ENCODE measurements at regions not wholly inside any gene's neighbourhood (a gene's known extent, or its start where the extent isn't known, plus 50 kb on each side); places are given as distances from the start of the nearest gene placed in this dataset.

DNA sequence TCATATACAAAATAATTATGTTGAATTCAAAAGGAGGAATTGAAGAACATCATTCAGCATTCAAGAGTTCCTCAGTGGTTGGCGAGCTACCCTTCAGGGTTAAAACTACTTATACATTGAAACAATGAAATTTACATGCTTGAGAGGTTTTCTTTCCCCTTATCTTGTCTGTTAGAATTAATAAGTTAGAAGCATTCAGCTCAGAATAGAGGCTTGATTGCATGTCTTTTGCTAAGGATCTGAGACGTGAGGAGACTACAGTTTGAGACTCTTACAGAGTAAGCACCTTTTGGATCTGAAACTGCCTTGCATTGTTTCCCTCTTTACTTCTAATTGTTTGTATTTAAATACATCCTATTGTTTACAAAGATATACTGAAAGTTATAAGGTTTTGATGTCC lies 157.6 kb downstream of the NSUN3 start:
- TF ChIP-seq CTCF (conservative IDR thresholded peaks at IDR 0.05; ENCODE audit: low read depth, low read length) (no peak), EZH2 (IDR thresholded peaks at IDR 0.05; ENCODE audit: borderline replicate concordance, low read depth, low read length, poor library complexity, severe bottlenecking) (no peak)

All from A673 (cell line).